OCI-LY1 (cell line): ENCODE measurements at regions not wholly inside any gene's neighbourhood (a gene's known extent, or its start where the extent isn't known, plus 50 kb on each side); places are given as distances from the start of the nearest gene placed in this dataset.
"Not testable (repeated sequence)": the region's sequence is repeated elsewhere in the genome, so short reads cannot be mapped to it uniquely, and the experiment has no call there.

Experiments
- H2AFZ ChIP-seq: fragments of 200-600 bp; sonication (generic), shearing (Covaris generic); 2 replicates; pipeline ENCODE4 v1.6.0; 2014; ENCODE audit warnings: antibody characterized with exemption, mild to moderate bottlenecking, low read length
- H3F3A ChIP-seq: fragments of 200-600 bp; sonication (generic), shearing (Covaris generic); 2 replicates; pipeline ENCODE4 v1.6.0; 2014; ENCODE audit warnings: mild to moderate bottlenecking, antibody characterized with exemption, low read length, moderate library complexity; ENCODE audit not compliant: insufficient read depth
- H3K27ac ChIP-seq: fragments of 200-600 bp; sonication (generic); 2 replicates; pipeline ENCODE4 v1.5.1; 2014; ENCODE audit warnings: low read length, mixed run types, mild to moderate bottlenecking, low read depth; ENCODE audit not compliant: poor library complexity, severe bottlenecking
- H3K27me3 ChIP-seq: fragments of 200-600 bp; sonication (generic); 2 replicates; pipeline ENCODE4 v1.6.0; 2014; ENCODE audit warnings: antibody characterized with exemption, mild to moderate bottlenecking, low read length, moderate library complexity; ENCODE audit not compliant: insufficient read depth
- H3K36me3 ChIP-seq: fragments of 200-600 bp; sonication (generic); 2 replicates; pipeline ENCODE4 v1.6.1; 2014; ENCODE audit warnings: mild to moderate bottlenecking, antibody characterized with exemption, low read length, moderate library complexity, mixed read lengths; ENCODE audit not compliant: insufficient read depth
- H3K4me1 ChIP-seq: fragments of 200-600 bp; sonication (generic); 2 replicates; pipeline ENCODE4 v1.5.1; 2014; ENCODE audit warnings: mild to moderate bottlenecking, low read length, moderate library complexity; ENCODE audit not compliant: insufficient read depth, severe bottlenecking
- H3K4me2 ChIP-seq: fragments of 200-600 bp; sonication (generic), shearing (Covaris generic); 2 replicates; pipeline ENCODE4 v1.6.1; 2014; ENCODE audit warnings: low read length
- H3K4me3 ChIP-seq: fragments of 200-600 bp; sonication (generic); 2 replicates; pipeline ENCODE4 v1.5.1; 2014; ENCODE audit warnings: low read length, low read depth, mild to moderate bottlenecking, mixed read lengths; ENCODE audit not compliant: poor library complexity, severe bottlenecking
- H3K79me2 ChIP-seq: fragments of 200-600 bp; shearing (Covaris generic); 2 replicates; pipeline ENCODE4 v1.6.1; 2016; ENCODE audit warnings: mixed run types, low read length, mixed read lengths; ENCODE audit not compliant: insufficient read depth
- H3K9ac ChIP-seq: fragments of 200-600 bp; sonication (generic), shearing (Covaris generic); 2 replicates; pipeline ENCODE4 v1.6.1; 2014; ENCODE audit warnings: mild to moderate bottlenecking, low read length, mixed read lengths
- H3K9me2 ChIP-seq: fragments of 200-600 bp; sonication (generic), shearing (Covaris generic); 2 replicates; pipeline ENCODE4 v1.6.1; 2014; ENCODE audit warnings: low read depth, mild to moderate bottlenecking, low read length, mixed read lengths
- H3K9me3 ChIP-seq: fragments of 200-600 bp; shearing (Covaris generic); 2 replicates; pipeline ENCODE4 v1.6.1; 2014; ENCODE audit warnings: low read length, mixed read lengths
- H4K20me1 ChIP-seq: fragments of 200-600 bp; sonication (generic), shearing (Covaris generic); 2 replicates; pipeline ENCODE4 v1.6.0; 2016; ENCODE audit warnings: mild to moderate bottlenecking, low read length; ENCODE audit not compliant: insufficient read depth
- CTCF ChIP-seq: fragments of 200-600 bp; sonication (generic), shearing (Covaris generic); IDR thresholded peaks from 2 replicates; pipeline ENCODE4 v1.5.1; 2017; ENCODE audit warnings: mild to moderate bottlenecking, antibody characterized with exemption, low read length, moderate library complexity, mixed read lengths
- EZH2 ChIP-seq: fragments of 200-600 bp; sonication (generic), shearing (Covaris generic); IDR thresholded peaks from 2 replicates; pipeline ENCODE4 v1.8.0; 2017; ENCODE audit warnings: borderline replicate concordance, mixed run types, mild to moderate bottlenecking, antibody characterized with exemption, low read length, moderate library complexity, mixed read lengths

GRCh38 chr4:111143510-111143909, 520.6 kb upstream of the PITX2 start:
- H3K27me3 ChIP-seq, result no peaks in the 10 kb centered on the region
- no peak overlapping the region for H3K9ac ChIP-seq
- no peaks in the 10 kb centered on the region for H3K9me3 ChIP-seq
- no peaks in the 10 kb centered on the region for H3K4me1 ChIP-seq
- no peak overlapping the region for H3K27ac ChIP-seq
- H3K79me2 ChIP-seq, result no peaks in the 10 kb centered on the region
- H2AFZ ChIP-seq, result no peak overlapping the region
- H3K4me3 ChIP-seq, result no peak overlapping the region
- no peaks in the 10 kb centered on the region for H3K9me2 ChIP-seq
- H3K36me3 ChIP-seq, result no peaks in the 10 kb centered on the region
- no peaks in the 10 kb centered on the region for H4K20me1 ChIP-seq
- no peaks in the 10 kb centered on the region for H3F3A ChIP-seq
- TF ChIP-seq EZH2, result no peak
- TF ChIP-seq CTCF, result no peak
- no peak overlapping the region for H3K4me2 ChIP-seq

- no peak overlapping the region for H2AFZ ChIP-seq
- no peaks in the 10 kb centered on the region for H3K9me3 ChIP-seq
- no peak for TF ChIP-seq EZH2
- H3K27me3 ChIP-seq, result no peaks in the 10 kb centered on the region
- H3K9ac ChIP-seq, result no peak overlapping the region
- H3K4me2 ChIP-seq, result no peak overlapping the region
- H3K4me1 ChIP-seq, result no peaks in the 10 kb centered on the region
- no peaks in the 10 kb centered on the region for H3K79me2 ChIP-seq
- no peak overlapping the region for H3K27ac ChIP-seq
- H4K20me1 ChIP-seq, result no peaks in the 10 kb centered on the region
- H3K9me2 ChIP-seq, result no peaks in the 10 kb centered on the region
- no peaks in the 10 kb centered on the region for H3K36me3 ChIP-seq
- no peak overlapping the region for H3K4me3 ChIP-seq
- no peaks in the 10 kb centered on the region for H3F3A ChIP-seq
Observed at GRCh38 chr4:111154934-111155333, 532.1 kb upstream of the PITX2 start.

- not testable (repeated sequence) for H3K9me2 ChIP-seq, H4K20me1 ChIP-seq, H3K27me3 ChIP-seq, H2AFZ ChIP-seq, H3F3A ChIP-seq, H3K4me1 ChIP-seq, H3K9ac ChIP-seq, H3K27ac ChIP-seq, H3K36me3 ChIP-seq, H3K4me3 ChIP-seq, H3K4me2 ChIP-seq, H3K9me3 ChIP-seq, H3K79me2 ChIP-seq
- TF ChIP-seq CTCF, result peak; percentile 48
Observed at GRCh38 chr4:111164556-111164955, 541.7 kb upstream of the PITX2 start.

- no peaks in the 10 kb centered on the region for H3F3A ChIP-seq
- no peaks in the 10 kb centered on the region for H3K36me3 ChIP-seq
- H3K27ac ChIP-seq, result no peak overlapping the region
- H3K27me3 ChIP-seq, result no peaks in the 10 kb centered on the region
- no peaks in the 10 kb centered on the region for H3K9me3 ChIP-seq
- no peaks in the 10 kb centered on the region for H3K4me1 ChIP-seq
- no peaks in the 10 kb centered on the region for H4K20me1 ChIP-seq
- no peak overlapping the region for H2AFZ ChIP-seq
- TF ChIP-seq EZH2 (no peak), CTCF (no peak)
- no peak overlapping the region for H3K4me3 ChIP-seq
- H3K9me2 ChIP-seq, result no peaks in the 10 kb centered on the region
- H3K4me2 ChIP-seq, result no peak overlapping the region
- no peak overlapping the region for H3K9ac ChIP-seq
- no peaks in the 10 kb centered on the region for H3K79me2 ChIP-seq
Observed at GRCh38 chr4:111174331-111174730, 551.5 kb upstream of the PITX2 start.
